Small intestine (tissue), 7 donors: ENCODE measurements at regions not wholly inside any gene's neighbourhood (a gene's known extent, or its start where the extent isn't known, plus 50 kb on each side); places are given as distances from the start of the nearest gene placed in this dataset.
A peak's percentile ranks its signal among the peaks of the same experiment; 100 is the strongest.

Experiments
- DNase-seq, 2 donors: peaks; one replicate each; pipeline versions ENCODE4 v3.0.0 to v3.0.0-alpha.2; 2013
- FAIRE-seq: peaks from 2 replicates; lab custom pipeline; 2012; peaks lifted over from hg19 to GRCh38; lab: Jason Lieb, UNC
- H3K27ac ChIP-seq, 3 donors: one replicate each; pipeline ENCODE4 v1.5.1; 2013; ENCODE audit warnings: low read length in 2 of 3, mild to moderate bottlenecking in 2 of 3, control low read depth in 1 of 3, inconsistent platforms in 1 of 3, low read depth in 1 of 3, moderate library complexity in 1 of 3
- H3K27me3 ChIP-seq, 3 donors: one replicate each; pipeline ENCODE4 v1.6.1; 2013; ENCODE audit warnings: low read length in 3 of 3, inconsistent platforms in 1 of 3; ENCODE audit not compliant: control insufficient read depth in 3 of 3, insufficient read depth in 3 of 3
- H3K36me3 ChIP-seq, 3 donors: one replicate each; pipeline ENCODE4 v1.6.1; 2013; ENCODE audit warnings: low read length in 3 of 3, inconsistent platforms in 1 of 3, low read depth in 1 of 3, mild to moderate bottlenecking in 1 of 3, moderate library complexity in 1 of 3; ENCODE audit not compliant: control insufficient read depth in 3 of 3, insufficient read depth in 2 of 3
- H3K4me1 ChIP-seq, 3 donors: one replicate each; pipeline ENCODE4 v1.6.1; 2013; ENCODE audit warnings: low read length in 2 of 3, inconsistent platforms in 1 of 3, low read depth in 1 of 3, mild to moderate bottlenecking in 1 of 3, moderate library complexity in 1 of 3; ENCODE audit not compliant: control insufficient read depth in 3 of 3, insufficient read depth in 2 of 3
- H3K4me3 ChIP-seq, 3 donors: one replicate each; pipeline ENCODE4 v1.5.1; 2013; ENCODE audit warnings: low read length in 3 of 3, control low read depth in 1 of 3, inconsistent platforms in 1 of 3, low read depth in 1 of 3, mild to moderate bottlenecking in 1 of 3, moderate library complexity in 1 of 3
- H3K9me3 ChIP-seq, 2 donors: one replicate each; pipeline ENCODE4 v1.6.1; 2013; ENCODE audit warnings: low read depth in 1 of 2, low read length in 1 of 2; ENCODE audit not compliant: control insufficient read depth in 2 of 2, insufficient read depth in 1 of 2
- WGBS, 3 donors: extraction: QIAGEN DNeasy Blood & Tissue Kit; methylation state at CpG; one replicate each; pipeline ENCODE4 v1.1.7; 2013; 5-methylcytosine and 5-hydroxymethylcytosine counted together
- donor health status: healthy with polysubstance abuse.
- donor health status: control.
- donor health status: control.
- donor health status: Bipolar disorder and iron deficiency.
- donor health status: healthy.

DNA sequence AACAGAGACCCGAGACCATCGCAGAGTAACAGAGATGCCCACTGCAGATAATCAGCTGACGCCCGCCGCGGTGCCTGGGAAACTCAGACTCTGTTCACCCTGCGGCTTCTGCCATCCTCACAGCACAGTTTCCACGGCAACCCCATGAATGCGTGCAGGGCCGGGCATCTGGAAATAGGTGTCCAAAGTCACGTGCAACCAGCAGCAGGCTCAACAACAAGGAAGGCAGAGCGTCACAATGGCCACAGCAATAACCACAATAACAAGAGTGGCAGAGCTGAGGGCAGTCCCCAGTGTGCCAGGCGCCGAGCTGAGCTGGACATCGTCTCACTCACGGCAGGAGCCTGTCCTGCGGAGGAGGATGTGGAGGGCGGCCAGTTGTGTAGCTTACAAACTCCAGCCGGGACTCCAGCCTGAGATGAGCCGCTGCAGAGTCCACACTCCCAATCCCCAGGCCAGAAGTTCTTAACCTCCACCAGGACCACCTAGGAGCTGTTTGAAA is 102.0 kb downstream of the CRYAA start:
- H3K4me1 ChIP-seq = peaks cover 0 to 21% (median 0%) of the 10 kb centered on the region in 3 donors
- no peak overlapping the region for H3K27ac ChIP-seq
- no peaks in the 10 kb centered on the region for H3K36me3 ChIP-seq
- 80 to 90% (median 87%) methylated on average over 20 of the region's 20 CpGs for WGBS, 3 donors
- no peak overlapping the region for H3K4me3 ChIP-seq
- peaks cover 0 to 5% (median 4%) of the 10 kb centered on the region in 3 donors for H3K27me3 ChIP-seq
- H3K9me3 ChIP-seq = no peaks in the 10 kb centered on the region
- DNase-seq (no peak), FAIRE-seq (no peak)

GRCh38 chr21:43269957-43270705 is 101.3 kb downstream of the CRYAA start:
- Histone ChIP-seq H3K27me3 (peaks cover 0 to 5% (median 4%) of the 10 kb centered on the region in 3 donors), H3K36me3 (no peaks in the 10 kb centered on the region), H3K4me3 (no peak overlapping the region), H3K9me3 (no peaks in the 10 kb centered on the region), H3K27ac (no peak overlapping the region), H3K4me1 (peaks cover 0 to 17% (median 0%) of the 10 kb centered on the region in 3 donors)
- WGBS, 3 donors = 72 to 79% (median 78%) methylated on average over 20 of the region's 20 CpGs
- no peak for DNase-seq
- no peak for FAIRE-seq

DNA sequence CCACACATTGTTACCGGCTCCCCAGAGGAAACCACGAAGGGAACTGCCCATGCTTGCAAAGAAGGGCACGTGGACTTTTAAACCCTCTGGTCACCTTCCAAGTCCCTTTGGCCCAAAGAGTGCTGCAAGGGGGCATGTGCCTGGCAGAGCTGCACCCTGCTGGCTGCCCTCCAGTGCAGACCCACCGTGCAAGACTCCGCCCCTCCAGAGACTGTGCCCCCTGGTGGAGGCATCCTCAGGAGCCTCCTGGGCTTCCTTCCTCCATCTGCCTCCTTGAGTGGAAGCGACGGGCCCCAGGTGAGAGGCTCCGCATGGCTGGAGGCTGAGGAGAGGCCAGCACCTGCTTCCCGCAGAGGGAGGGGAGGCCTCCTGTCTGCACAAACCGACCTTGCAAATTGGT is 100.6 kb downstream of the CRYAA start:
- Histone ChIP-seq H3K36me3 (no peaks in the 10 kb centered on the region), H3K9me3 (no peaks in the 10 kb centered on the region), H3K4me1 (peaks cover 0 to 10% (median 0%) of the 10 kb centered on the region in 3 donors), H3K27me3 (peaks cover 0 to 5% (median 0%) of the 10 kb centered on the region in 3 donors), H3K4me3 (no peak overlapping the region), H3K27ac (no peak overlapping the region)
- 55 to 67% (median 64%) methylated on average over 10 of the region's 10 CpGs for WGBS, 3 donors
- DNase-seq (no peak), FAIRE-seq (no peak)

DNA sequence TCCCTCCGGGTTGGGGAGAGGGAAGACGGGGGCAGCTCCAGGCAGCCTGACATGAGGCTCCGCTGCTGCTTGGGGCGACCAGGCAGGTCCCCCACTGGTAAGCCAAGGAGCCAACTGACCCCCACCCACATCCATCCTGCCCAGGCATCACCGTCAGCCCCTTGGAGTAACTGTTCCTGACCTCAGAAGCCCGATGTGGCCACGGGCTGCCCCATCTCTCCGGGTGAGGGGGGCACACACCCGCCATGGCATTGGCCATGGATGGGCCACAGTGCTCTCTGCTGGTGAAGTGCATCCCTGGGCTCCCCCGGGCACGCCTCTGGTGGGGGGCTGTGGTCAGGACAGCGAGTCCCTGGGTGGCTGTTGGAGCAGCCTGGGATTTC is 100.0 kb downstream of the CRYAA start:
- Histone ChIP-seq H3K9me3 (peaks cover 0 to 2% of the 10 kb centered on the region in 2 donors), H3K27ac (no peak overlapping the region), H3K4me3 (no peak overlapping the region), H3K36me3 (no peaks in the 10 kb centered on the region), H3K27me3 (peaks cover 0 to 5% (median 0%) of the 10 kb centered on the region in 3 donors), H3K4me1 (peaks cover 0 to 4% (median 0%) of the 10 kb centered on the region in 3 donors)
- FAIRE-seq = no peak
- no peak for DNase-seq
- WGBS, 3 donors = 87 to 91% (median 89%) methylated on average over 10 to 12 of the region's 12 CpGs

- Histone ChIP-seq H3K27ac (no peak overlapping the region), H3K9me3 (peaks cover 0 to 3% of the 10 kb centered on the region in 2 donors), H3K36me3 (no peaks in the 10 kb centered on the region), H3K4me3 (no peak overlapping the region), H3K27me3 (no peaks in the 10 kb centered on the region), H3K4me1 (peaks cover 0 to 4% (median 0%) of the 10 kb centered on the region in 3 donors)
- no peak for FAIRE-seq
- no peak for DNase-seq
- WGBS, 3 donors = 91 to 95% (median 93%) methylated on average over 9 of the region's 9 CpGs
These were observed 99.4 kb downstream of the CRYAA start for GRCh38 chr21:43268086-43268803.

- H3K9me3 ChIP-seq = peaks cover under 1 to 5% of the 10 kb centered on the region in 2 donors
- no peak overlapping the region for H3K4me3 ChIP-seq
- H3K27ac ChIP-seq = no peak overlapping the region
- H3K36me3 ChIP-seq = no peaks in the 10 kb centered on the region
- WGBS, 3 donors = 78 to 86% (median 85%) methylated on average over 15 of the region's 15 CpGs
- FAIRE-seq (no peak), DNase-seq (no peak)
- H3K27me3 ChIP-seq = no peaks in the 10 kb centered on the region
- H3K4me1 ChIP-seq = peaks cover 0 to 4% (median 0%) of the 10 kb centered on the region in 3 donors
These were observed 98.7 kb downstream of the CRYAA start for GRCh38 chr21:43267391-43268085.

GRCh38 chr21:43266534-43266933 is 97.7 kb downstream of the CRYAA start:
- Histone ChIP-seq H3K9me3 (peaks cover 3 to 8% of the 10 kb centered on the region in 2 donors), H3K4me1 (peaks cover 0 to 4% (median 0%) of the 10 kb centered on the region in 3 donors), H3K4me3 (no peak overlapping the region), H3K36me3 (no peaks in the 10 kb centered on the region), H3K27ac (no peak overlapping the region), H3K27me3 (no peaks in the 10 kb centered on the region)
- peak in 1 of 2 donors; percentile 42 for DNase-seq
- 69 to 79% (median 79%) methylated on average over 3 of the region's 3 CpGs for WGBS, 3 donors
- no peak for FAIRE-seq

GRCh38 chr21:43262427-43262826 is 93.6 kb downstream of the CRYAA start:
- no peak for FAIRE-seq
- Histone ChIP-seq H3K36me3 (no peaks in the 10 kb centered on the region), H3K27ac (no peak overlapping the region), H3K27me3 (no peaks in the 10 kb centered on the region), H3K4me3 (no peak overlapping the region), H3K9me3 (peaks cover 3 to 8% of the 10 kb centered on the region in 2 donors), H3K4me1 (no peaks in the 10 kb centered on the region)
- whole genome bisulfite sequencing, 3 donors = 38 to 73% (median 43%) methylated on average over 1 of the region's 1 CpG
- DNase-seq = no peak
